WTC11 (cell line): ENCODE measurements at regions not wholly inside any gene's neighbourhood (a gene's known extent, or its start where the extent isn't known, plus 50 kb on each side); places are given as distances from the start of the nearest gene placed in this dataset.

Source experiments
- ATAC-seq: fragments of 200-7000 bp; cut with Tn5 transposase; 2 replicates; pipeline ENCODE4 v1.10.0; 2021; ENCODE audit warnings: mild to moderate bottlenecking, moderate library complexity
- CTCF ChIA-PET: fragments of 300-600 bp; sonication (Branson Sonifier 250); formaldehyde crosslinking; loops from one replicate; lab custom pipeline; 2021; ENCODE audit warnings: antibody characterized with exemption; lab: Charles Lee
- POLR2A ChIA-PET: fragments of 350-600 bp; sonication (Branson Sonifier 250); formaldehyde crosslinking; loops from one replicate; lab custom pipeline; 2021; ENCODE audit warnings: antibody characterized with exemption; lab: Charles Lee
- DNase-seq: peaks from one replicate; pipeline ENCODE4 v3.0.0; 2021; ENCODE audit warnings: low spot score
- H3K27ac Mint-ChIP-seq: 2 replicates; pipeline ENCODE4 v1.8.0; 2021; ENCODE audit warnings: mixed read lengths
- H3K27me3 Mint-ChIP-seq: 2 replicates; pipeline ENCODE4 v1.8.0; 2021; ENCODE audit warnings: low read depth, mild to moderate bottlenecking, moderate library complexity, mixed read lengths
- H3K36me3 Mint-ChIP-seq: 2 replicates; pipeline ENCODE4 v1.8.0; 2021; ENCODE audit warnings: mixed read lengths
- H3K4me1 Mint-ChIP-seq: 2 replicates; pipeline ENCODE4 v1.8.0; 2022; ENCODE audit warnings: mixed read lengths
- H3K4me3 Mint-ChIP-seq: 2 replicates; pipeline ENCODE4 v1.8.0; 2021; ENCODE audit warnings: mild to moderate bottlenecking, moderate library complexity, mixed read lengths
- H3K9me3 Mint-ChIP-seq: 2 replicates; pipeline ENCODE4 v1.8.0; 2021; ENCODE audit warnings: mixed read lengths
- ARID4B ChIP-seq: sonication (generic); formaldehyde crosslinking; IDR thresholded peaks from 2 replicates; pipeline ENCODE4 v1.8.0; 2023; ENCODE audit warnings: missing genetic modification reagents, mild to moderate bottlenecking, borderline replicate concordance
- ERG ChIP-seq: fragments of 250-450 bp; sonication (Bioruptor Pico); IDR thresholded peaks from 2 replicates; pipeline ENCODE4 v1.8.0; 2021; ENCODE audit warnings: mild to moderate bottlenecking
- HMGA2 ChIP-seq: fragments of 250-450 bp; sonication (Bioruptor Pico); IDR thresholded peaks from 2 replicates; pipeline ENCODE4 v1.4.0; 2021; ENCODE audit warnings: mild to moderate bottlenecking, moderate library complexity
- MAX ChIP-seq: sonication (generic); formaldehyde crosslinking; IDR thresholded peaks from 2 replicates; pipeline ENCODE4 v1.8.0; 2022; ENCODE audit warnings: mild to moderate bottlenecking, missing genetic modification reagents
- MLX ChIP-seq: sonication (generic); formaldehyde crosslinking; IDR thresholded peaks from 2 replicates; pipeline ENCODE4 v1.8.1; 2023; ENCODE audit warnings: mild to moderate bottlenecking, missing genetic modification reagents, moderate library complexity
- ZBTB21 ChIP-seq: sonication (generic); formaldehyde crosslinking; IDR thresholded peaks from 2 replicates; pipeline ENCODE4 v1.8.1; 2023; ENCODE audit warnings: mild to moderate bottlenecking, missing genetic modification reagents, borderline replicate concordance
- ZBTB43 ChIP-seq: sonication (generic); formaldehyde crosslinking; IDR thresholded peaks from 2 replicates; pipeline ENCODE4 v1.8.1; 2023; ENCODE audit warnings: mild to moderate bottlenecking, missing genetic modification reagents
- ZNF232 ChIP-seq: sonication (generic); formaldehyde crosslinking; IDR thresholded peaks from 2 replicates; pipeline ENCODE4 v1.8.0; 2022; ENCODE audit warnings: mild to moderate bottlenecking, missing genetic modification reagents
- ZNF423 ChIP-seq: fragments of 250-450 bp; sonication (Bioruptor Pico); IDR thresholded peaks from 2 replicates; pipeline ENCODE4 v2.1.2; 2022; ENCODE audit warnings: mild to moderate bottlenecking, moderate library complexity
- ZNF532 ChIP-seq: fragments of 250-450 bp; sonication (Bioruptor Pico); IDR thresholded peaks from 2 replicates; pipeline ENCODE4 v1.9.0; 2021; ENCODE audit warnings: mild to moderate bottlenecking, borderline replicate concordance
- ZSCAN18 ChIP-seq: fragments of 250-450 bp; sonication (Bioruptor Pico); IDR thresholded peaks from 2 replicates; pipeline ENCODE4 v2.1.2; 2022; ENCODE audit warnings: mild to moderate bottlenecking, moderate library complexity
- TF ChIP-seq, protein P1 (sequence below): sonication (generic); formaldehyde crosslinking; IDR thresholded peaks from 2 replicates; pipeline ENCODE4 v1.8.1; 2022; ENCODE audit warnings: mild to moderate bottlenecking, missing genetic modification reagents, moderate library complexity, borderline replicate concordance
- TF ChIP-seq, protein P2 (sequence below): fragments of 200-600 bp; IDR thresholded peaks from 2 replicates; pipeline ENCODE4 v1.8.0; 2022; ENCODE audit warnings: antibody characterized with exemption

- Mint-ChIP-seq H3K27ac (no peak overlapping the region), H3K36me3 (peaks cover 2% of the 10 kb centered on the region), H3K4me1 (no peaks in the 10 kb centered on the region), H3K9me3 (peaks cover 8% of the 10 kb centered on the region), H3K4me3 (no peak overlapping the region), H3K27me3 (no peaks in the 10 kb centered on the region)
- DNase-seq (peak; percentile 80), ATAC-seq (peak; percentile 94)
- ChIA-PET CTCF (interaction anchor here (0.9 to 1.9 kb wide), 8 partner anchors 9 to 1744 kb away, joined by 3 to 6 read pairs (median 3); no protein-coding TSS in a partner anchor), POLR2A (interaction anchor here (0.7 kb wide), 1 partner anchor 906 kb away, joined by 3 read pairs; no protein-coding TSS in a partner anchor)
- TF ChIP-seq, protein P1, sequence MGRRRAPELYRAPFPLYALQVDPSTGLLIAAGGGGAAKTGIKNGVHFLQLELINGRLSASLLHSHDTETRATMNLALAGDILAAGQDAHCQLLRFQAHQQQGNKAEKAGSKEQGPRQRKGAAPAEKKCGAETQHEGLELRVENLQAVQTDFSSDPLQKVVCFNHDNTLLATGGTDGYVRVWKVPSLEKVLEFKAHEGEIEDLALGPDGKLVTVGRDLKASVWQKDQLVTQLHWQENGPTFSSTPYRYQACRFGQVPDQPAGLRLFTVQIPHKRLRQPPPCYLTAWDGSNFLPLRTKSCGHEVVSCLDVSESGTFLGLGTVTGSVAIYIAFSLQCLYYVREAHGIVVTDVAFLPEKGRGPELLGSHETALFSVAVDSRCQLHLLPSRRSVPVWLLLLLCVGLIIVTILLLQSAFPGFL, result no peak
- TF ChIP-seq, protein P2, sequence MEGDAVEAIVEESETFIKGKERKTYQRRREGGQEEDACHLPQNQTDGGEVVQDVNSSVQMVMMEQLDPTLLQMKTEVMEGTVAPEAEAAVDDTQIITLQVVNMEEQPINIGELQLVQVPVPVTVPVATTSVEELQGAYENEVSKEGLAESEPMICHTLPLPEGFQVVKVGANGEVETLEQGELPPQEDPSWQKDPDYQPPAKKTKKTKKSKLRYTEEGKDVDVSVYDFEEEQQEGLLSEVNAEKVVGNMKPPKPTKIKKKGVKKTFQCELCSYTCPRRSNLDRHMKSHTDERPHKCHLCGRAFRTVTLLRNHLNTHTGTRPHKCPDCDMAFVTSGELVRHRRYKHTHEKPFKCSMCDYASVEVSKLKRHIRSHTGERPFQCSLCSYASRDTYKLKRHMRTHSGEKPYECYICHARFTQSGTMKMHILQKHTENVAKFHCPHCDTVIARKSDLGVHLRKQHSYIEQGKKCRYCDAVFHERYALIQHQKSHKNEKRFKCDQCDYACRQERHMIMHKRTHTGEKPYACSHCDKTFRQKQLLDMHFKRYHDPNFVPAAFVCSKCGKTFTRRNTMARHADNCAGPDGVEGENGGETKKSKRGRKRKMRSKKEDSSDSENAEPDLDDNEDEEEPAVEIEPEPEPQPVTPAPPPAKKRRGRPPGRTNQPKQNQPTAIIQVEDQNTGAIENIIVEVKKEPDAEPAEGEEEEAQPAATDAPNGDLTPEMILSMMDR, result peak; percentile 93
- no peak for TF ChIP-seq ZNF423 (CRISPR knock-in tag)
- TF ChIP-seq ZBTB43, result no peak
- no peak for TF ChIP-seq ARID4B
- TF ChIP-seq ERG (CRISPR knock-in tag), result no peak
These were observed 381.9 kb downstream of the C6orf118 start for GRCh38 chr6:164927288-164928056.

DNA sequence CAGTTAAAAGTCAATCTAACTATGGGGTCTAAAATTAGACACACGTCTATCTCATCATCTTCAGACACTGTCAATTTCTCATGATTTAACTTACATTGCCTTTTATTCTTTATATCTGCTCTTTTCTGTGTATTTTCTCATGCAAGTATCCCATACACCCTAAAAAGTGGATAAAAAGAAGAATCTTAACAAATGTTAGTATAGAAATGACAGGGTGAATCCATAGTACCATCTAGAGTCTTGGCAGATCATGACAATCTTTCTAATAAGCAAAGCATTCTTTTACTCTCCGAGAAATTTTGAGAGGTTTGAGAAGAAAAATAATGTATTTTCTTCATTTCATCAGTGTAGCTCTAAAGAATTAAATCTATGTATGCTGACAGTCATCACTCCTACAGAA, 382.7 kb downstream of the C6orf118 start:
- H3K27me3 Mint-ChIP-seq, result no peaks in the 10 kb centered on the region
- H3K36me3 Mint-ChIP-seq, result no peaks in the 10 kb centered on the region
- H3K27ac Mint-ChIP-seq, result no peak overlapping the region
- H3K9me3 Mint-ChIP-seq, result peaks cover 5% of the 10 kb centered on the region
- ATAC-seq (no peak), DNase-seq (no peak)
- H3K4me1 Mint-ChIP-seq, result no peaks in the 10 kb centered on the region
- CTCF ChIA-PET, result interaction anchor here (0.9 to 1.9 kb wide), 6 partner anchors 14 to 1743 kb away, joined by 3 to 6 read pairs (median 4); no protein-coding TSS in a partner anchor
- POLR2A ChIA-PET, result no interaction called here
- no peak overlapping the region for H3K4me3 Mint-ChIP-seq
- TF ChIP-seq ZBTB21 (CRISPR knock-in tag), result no peak
- TF ChIP-seq ZSCAN18 (CRISPR knock-in tag), result no peak
- no peak for TF ChIP-seq HMGA2 (CRISPR knock-in tag)
- no peak for TF ChIP-seq ZNF232 (CRISPR knock-in tag)
- no peak for TF ChIP-seq MLX (CRISPR knock-in tag)
- no peak for TF ChIP-seq ZNF532 (CRISPR knock-in tag)
- no peak for TF ChIP-seq MAX (CRISPR knock-in tag)
